GM12892 (cell line): ENCODE measurements at regions not wholly inside any gene's neighbourhood (a gene's known extent, or its start where the extent isn't known, plus 50 kb on each side); places are given as distances from the start of the nearest gene placed in this dataset.
A peak's percentile ranks its signal among the peaks of the same experiment; 100 is the strongest.
"Not testable (repeated sequence)": the region's sequence is repeated elsewhere in the genome, so short reads cannot be mapped to it uniquely, and the experiment has no call there.

Experiments
- DNase-seq: peaks from one replicate; pipeline ENCODE4 v3.0.0; 2011; ENCODE audit not compliant: insufficient read length
- FAIRE-seq: peaks from 2 replicates; lab custom pipeline; 2011; peaks lifted over from hg19 to GRCh38; lab: Jason Lieb, UNC
- POLR2A ChIP-seq: IDR thresholded peaks from 2 replicates; pipeline ENCODE4 v1.6.1; 2011; ENCODE audit warnings: low read depth, low read length, control low read depth
- POLR2AphosphoS5 ChIP-seq: IDR thresholded peaks from 2 replicates; pipeline ENCODE4 v1.6.1; 2011; ENCODE audit warnings: low read depth, low read length, control low read depth
- TAF1 ChIP-seq: IDR thresholded peaks from 2 replicates; pipeline ENCODE4 v1.6.1; 2011; ENCODE audit warnings: low read depth, mild to moderate bottlenecking, control low read depth, low read length, borderline replicate concordance

- no peak for TF ChIP-seq TAF1
- no peak for TF ChIP-seq POLR2AphosphoS5
- TF ChIP-seq POLR2A: no peak
- FAIRE-seq (no peak), DNase-seq (no peak)
Observed at GRCh38 chr6:86487660-86488221, 449.6 kb upstream of the HTR1E start.

DNA sequence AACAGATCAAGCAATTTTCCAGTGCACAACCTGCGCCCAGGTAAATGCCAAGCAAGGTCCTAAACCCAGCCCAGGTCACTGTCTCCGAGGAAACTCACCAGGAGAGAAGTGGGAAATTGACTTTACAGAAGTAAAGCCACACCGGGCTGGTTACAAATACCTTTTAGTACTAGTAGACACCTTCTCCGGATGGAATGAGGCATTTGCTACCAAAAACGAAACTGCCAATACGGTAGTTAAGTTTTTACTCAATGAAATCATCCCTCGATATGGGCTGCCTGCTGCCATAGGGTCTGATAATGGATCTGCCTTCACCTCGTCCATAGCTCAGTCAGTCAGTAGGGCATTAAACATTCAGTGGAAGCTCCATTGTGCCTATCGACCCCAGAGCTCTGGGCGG, 459.0 kb upstream of the HTR1E start:
- FAIRE-seq: peak; percentile 36
- DNase-seq: not testable (repeated sequence)

DNA sequence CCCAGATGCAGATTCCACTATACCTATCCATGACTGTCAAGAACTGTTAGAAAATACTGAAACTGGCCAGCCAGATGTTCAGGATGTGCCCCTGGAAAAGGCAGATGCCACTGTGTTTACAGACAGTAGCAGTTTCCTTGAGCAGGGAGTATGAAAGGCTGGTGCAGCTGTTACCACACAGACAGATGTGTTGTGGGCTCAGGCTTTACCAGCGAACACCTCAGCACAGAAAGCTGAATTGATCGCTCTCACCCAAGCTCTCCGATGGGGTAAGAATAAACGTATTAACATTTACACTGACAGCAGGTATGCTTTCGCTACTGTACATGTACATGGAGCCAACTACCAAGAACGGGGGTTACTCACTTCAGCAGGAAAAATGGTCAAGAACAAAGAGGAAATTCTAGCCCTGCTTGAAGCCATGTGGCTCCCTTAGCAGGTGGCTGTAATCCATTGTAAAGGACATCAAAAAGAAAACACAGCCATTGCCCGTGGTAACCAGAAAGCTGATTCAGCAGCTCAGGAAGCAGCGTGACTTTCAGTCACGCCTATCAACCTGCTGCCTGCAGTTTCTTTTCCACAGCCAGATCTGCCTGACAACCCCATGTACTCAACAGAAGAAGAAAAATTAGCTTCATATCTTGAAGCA, 459.7 kb upstream of the HTR1E start:
- TF ChIP-seq POLR2A (no peak), POLR2AphosphoS5 (no peak), TAF1 (no peak)
- DNase-seq: no peak
- peak; percentile 53 for FAIRE-seq

DNA sequence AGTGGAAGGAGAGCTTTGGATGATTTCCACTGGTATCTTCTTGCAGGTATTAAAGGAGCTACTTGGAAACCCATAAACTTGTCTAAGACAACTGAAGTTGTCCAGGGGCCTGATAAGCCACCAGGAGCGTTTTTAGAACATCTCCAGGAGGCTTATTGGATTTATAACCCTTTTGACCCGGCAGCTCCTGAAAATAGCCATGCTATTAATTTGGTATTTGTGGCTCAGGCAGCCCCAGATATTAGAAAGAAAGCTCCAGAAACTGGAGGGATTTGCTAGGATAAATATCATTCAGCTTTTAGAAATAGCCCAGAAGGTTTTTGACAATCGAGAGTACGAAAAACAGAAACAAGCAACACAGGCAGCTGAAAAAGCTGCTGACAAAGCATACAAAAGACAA, 461.0 kb upstream of the HTR1E start:
- FAIRE-seq (no peak), DNase-seq (no peak)
- TF ChIP-seq POLR2A: no peak
- TF ChIP-seq TAF1: no peak
- TF ChIP-seq POLR2AphosphoS5: no peak

- DNase-seq (no peak), FAIRE-seq (no peak)
- TF ChIP-seq POLR2AphosphoS5 (no peak), POLR2A (no peak), TAF1 (no peak)
Observed at GRCh38 chr6:86474081-86474480, 463.2 kb upstream of the HTR1E start.

DNA sequence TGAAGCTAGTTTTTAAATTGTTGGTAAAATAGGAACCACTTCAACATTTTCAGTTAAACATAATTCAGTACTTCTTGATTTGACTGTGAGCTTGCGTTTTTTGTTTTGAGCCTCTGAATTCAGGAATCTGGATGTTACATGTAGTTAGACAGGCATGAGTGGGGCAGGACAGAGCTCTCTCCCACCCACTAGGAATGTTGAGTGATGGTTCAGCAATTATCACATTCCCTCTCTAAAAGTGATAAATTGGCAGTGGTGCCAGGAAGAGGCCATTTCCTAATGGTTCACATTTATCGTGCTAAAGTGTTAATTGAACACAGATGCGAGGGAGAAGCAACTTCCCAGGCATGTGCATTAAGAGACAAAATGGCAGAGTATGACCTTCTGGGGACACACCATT, 465.5 kb upstream of the HTR1E start:
- FAIRE-seq (no peak), DNase-seq (no peak)
- TF ChIP-seq POLR2A: no peak
- no peak for TF ChIP-seq TAF1
- no peak for TF ChIP-seq POLR2AphosphoS5

GRCh38 chr6:86459978-86460377, 477.4 kb upstream of the HTR1E start:
- DNase-seq: no peak
- FAIRE-seq: no peak
- TF ChIP-seq POLR2A (no peak), TAF1 (no peak), POLR2AphosphoS5 (no peak)

GRCh38 chr6:86456821-86457220, 480.5 kb upstream of the HTR1E start:
- no peak for TF ChIP-seq POLR2A
- no peak for TF ChIP-seq POLR2AphosphoS5
- TF ChIP-seq TAF1: no peak
- FAIRE-seq (no peak), DNase-seq (no peak)

DNA sequence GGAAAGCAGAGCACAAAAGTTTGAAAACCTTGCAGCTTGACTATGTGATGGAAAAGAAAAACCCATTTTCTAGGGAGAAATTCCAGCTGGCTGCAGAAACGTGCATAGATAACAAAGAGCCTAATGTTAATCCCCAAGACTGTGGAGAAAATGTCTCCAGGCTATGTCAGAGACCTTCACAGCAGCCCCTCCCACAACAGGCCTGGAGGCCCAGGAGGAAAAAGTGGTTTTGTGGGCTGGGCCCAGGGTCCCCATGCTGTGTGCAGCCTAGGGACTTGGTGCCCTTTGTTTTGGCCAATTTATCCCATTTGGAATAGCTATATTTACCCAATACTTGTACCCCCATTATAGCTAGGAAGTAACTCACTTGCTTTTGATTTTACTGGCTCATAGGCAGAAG, 484.1 kb upstream of the HTR1E start:
- TF ChIP-seq POLR2AphosphoS5: no peak
- TF ChIP-seq POLR2A: no peak
- no peak for TF ChIP-seq TAF1
- no peak for DNase-seq
- no peak for FAIRE-seq

- FAIRE-seq (no peak), DNase-seq (no peak)
Observed at GRCh38 chr6:86448398-86448797, 488.9 kb upstream of the HTR1E start.

DNA sequence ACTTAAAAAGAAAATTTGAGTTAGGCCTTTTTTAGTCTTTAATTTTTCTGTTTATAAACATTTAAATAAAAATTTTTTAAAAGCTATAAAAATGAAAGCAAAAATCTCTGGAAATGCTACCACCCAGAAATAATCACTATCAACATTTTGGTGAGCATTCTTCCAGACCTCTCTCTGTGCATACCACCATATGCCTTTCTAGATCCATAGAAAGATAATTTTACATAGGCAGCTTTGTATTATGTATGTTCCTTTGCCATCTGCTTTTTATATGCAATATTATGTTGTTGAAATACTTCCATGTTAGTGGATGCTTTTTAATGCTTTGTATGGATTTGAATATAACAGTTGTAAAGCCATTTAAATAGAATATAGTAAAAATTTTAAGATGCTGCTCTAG, 496.7 kb upstream of the HTR1E start:
- no peak for FAIRE-seq

More at GRCh38 chr6:86448398-86448797, 488.9 kb upstream of the HTR1E start:
- TF ChIP-seq POLR2A: no peak
- no peak for TF ChIP-seq POLR2AphosphoS5

GRCh38 chr6:86423571-86423970, 513.8 kb upstream of the HTR1E start:
- DNase-seq: no peak
- FAIRE-seq: no peak
- TF ChIP-seq POLR2A (no peak), TAF1 (no peak), POLR2AphosphoS5 (no peak)

More for the DNA sequence above, 496.7 kb upstream of the HTR1E start:
- no peak for DNase-seq
- TF ChIP-seq POLR2AphosphoS5 (no peak), POLR2A (no peak), TAF1 (no peak)

- no peak for DNase-seq
- FAIRE-seq: no peak
- TF ChIP-seq POLR2AphosphoS5: no peak
- TF ChIP-seq POLR2A: no peak
- no peak for TF ChIP-seq TAF1
Observed at GRCh38 chr6:86412057-86412456, 525.3 kb upstream of the HTR1E start.
